Naive thymus-derived CD4-positive, alpha-beta T cell (primary cell): ENCODE measurements at regions not wholly inside any gene's neighbourhood (a gene's known extent, or its start where the extent isn't known, plus 50 kb on each side); places are given as distances from the start of the nearest gene placed in this dataset.
"Not testable (repeated sequence)": the region's sequence is repeated elsewhere in the genome, so short reads cannot be mapped to it uniquely, and the experiment has no call there.

Source experiments
- ATAC-seq: fragments of 150-1000 bp; cut with Tn5 transposase; 2 replicates; pipeline ENCODE4 v1.10.0; 2021; ENCODE audit warnings: mild to moderate bottlenecking, moderate library complexity
- CTCF ChIA-PET: fragments of 350-600 bp; sonication (Branson Sonifier 250); formaldehyde crosslinking; loops from one replicate; lab custom pipeline; 2021; ENCODE audit warnings: antibody characterized with exemption; lab: Charles Lee
- POLR2A ChIA-PET: fragments of 350-600 bp; sonication (Branson Sonifier 250); formaldehyde crosslinking; loops from one replicate; lab custom pipeline; 2021; ENCODE audit warnings: antibody characterized with exemption, inconsistent platforms; lab: Charles Lee
- DNase-seq, 9 donors: peaks; one replicate each; pipeline versions ENCODE4 v3.0.0 to v3.0.0-alpha.2; 2020 to 2022; ENCODE audit warnings: mixed read lengths in 1 of 9
- H3K27ac ChIP-seq: one replicate; pipeline ENCODE4 v1.7.0; 2013; ENCODE audit warnings: mild to moderate bottlenecking, low read depth, low read length, moderate library complexity
- H3K27me3 ChIP-seq, 2 donors: one replicate each; pipeline ENCODE4 v1.7.0; 2013; ENCODE audit warnings: low read length in 2 of 2, mild to moderate bottlenecking in 2 of 2, moderate library complexity in 2 of 2; ENCODE audit not compliant: control insufficient read depth in 2 of 2, insufficient read depth in 2 of 2
- H3K36me3 ChIP-seq, 3 experiments: 1 replicate in 2 of 3; 2 replicates in 1 of 3; pipeline ENCODE4 v1.7.0; 2013; ENCODE audit warnings: low read length in 3 of 3, mild to moderate bottlenecking in 3 of 3, moderate library complexity in 1 of 3; ENCODE audit not compliant: insufficient read depth in 3 of 3, control insufficient read depth in 2 of 3
- H3K4me1 ChIP-seq, 2 donors: one replicate each; pipeline ENCODE4 v1.7.0; 2013; ENCODE audit warnings: low read length in 2 of 2, mild to moderate bottlenecking in 2 of 2, moderate library complexity in 1 of 2; ENCODE audit not compliant: control insufficient read depth in 2 of 2, insufficient read depth in 2 of 2
- H3K4me3 ChIP-seq: 2 replicates; pipeline ENCODE4 v1.7.0; 2013; ENCODE audit warnings: mild to moderate bottlenecking, low read length
- H3K9me3 ChIP-seq, 3 experiments: 1 replicate in 2 of 3; 2 replicates in 1 of 3; pipeline ENCODE4 v1.7.0; 2013; ENCODE audit warnings: low read length in 3 of 3; ENCODE audit not compliant: control insufficient read depth in 2 of 3
- H3K27ac Mint-ChIP-seq, 9 donors: one replicate each; pipeline ENCODE4 v1.8.0; 2020 to 2022; ENCODE audit warnings: mixed read lengths in 9 of 9, mild to moderate bottlenecking in 8 of 9, moderate library complexity in 5 of 9, inconsistent platforms in 2 of 9
- H3K27me3 Mint-ChIP-seq, 5 donors: one replicate each; pipeline ENCODE4 v1.8.0; 2021 to 2022; ENCODE audit warnings: mixed read lengths in 5 of 5, mild to moderate bottlenecking in 1 of 5
- H3K36me3 Mint-ChIP-seq, 5 donors: one replicate each; pipeline ENCODE4 v1.8.0; 2020 to 2022; ENCODE audit warnings: mixed read lengths in 5 of 5, mild to moderate bottlenecking in 3 of 5, inconsistent platforms in 1 of 5
- H3K4me1 Mint-ChIP-seq, 7 donors: one replicate each; pipeline ENCODE4 v1.8.0; 2020 to 2022; ENCODE audit warnings: mixed read lengths in 7 of 7, mild to moderate bottlenecking in 3 of 7, inconsistent platforms in 1 of 7
- H3K4me3 Mint-ChIP-seq, 10 donors: one replicate each; pipeline ENCODE4 v1.8.0; 2020 to 2022; ENCODE audit warnings: mild to moderate bottlenecking in 10 of 10, mixed read lengths in 10 of 10, moderate library complexity in 6 of 10, inconsistent platforms in 2 of 10
- H3K9me3 Mint-ChIP-seq, 11 donors: one replicate each; pipeline ENCODE4 v1.8.0; 2020 to 2022; ENCODE audit warnings: mixed read lengths in 11 of 11, mild to moderate bottlenecking in 4 of 11, inconsistent platforms in 1 of 11, moderate library complexity in 1 of 11
- intact Hi-C, 2 donors: fragments of 100-400 bp; cut with micrococcal nuclease; formaldehyde crosslinking; loops; one replicate each; pipeline ENCODE4 v1.15.1; 2023

DNA sequence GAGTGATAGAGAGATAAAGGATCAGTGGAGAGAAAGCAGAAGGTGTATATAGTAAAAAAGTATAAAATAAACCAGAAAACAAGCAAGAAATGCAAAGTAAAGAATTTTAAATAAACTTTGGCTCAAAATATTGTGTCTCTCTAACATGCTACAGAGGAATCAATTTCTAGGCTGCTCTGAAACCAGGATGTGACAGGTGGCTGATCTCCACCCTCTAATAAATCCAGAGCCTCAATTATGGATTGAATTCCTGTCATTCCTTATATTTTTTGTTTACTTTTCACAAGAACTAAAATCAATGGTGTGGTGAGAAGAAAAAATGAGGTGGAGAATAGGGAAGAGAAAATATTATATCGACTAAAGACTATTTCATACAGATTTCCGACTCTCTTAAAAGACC lies 965.1 kb upstream of the SEMA6A start:
- no peak overlapping the region for H3K4me3 Mint-ChIP-seq
- Histone ChIP-seq H3K4me3 (no peak overlapping the region), H3K36me3 (no peaks in the 10 kb centered on the region), H3K9me3 (no peaks in the 10 kb centered on the region), H3K27me3 (no peaks in the 10 kb centered on the region), H3K27ac (no peak overlapping the region), H3K4me1 (no peaks in the 10 kb centered on the region)
- no peaks in the 10 kb centered on the region for H3K4me1 Mint-ChIP-seq
- no peaks in the 10 kb centered on the region for H3K36me3 Mint-ChIP-seq
- POLR2A ChIA-PET, result no interaction called here
- intact Hi-C loops, result no loop called here
- ATAC-seq (no peak), DNase-seq (no peak)
- no peaks in the 10 kb centered on the region for H3K27me3 Mint-ChIP-seq
- H3K27ac Mint-ChIP-seq, result no peak overlapping the region
- peaks cover 0 to 41% (median 2%) of the 10 kb centered on the region in 11 donors for H3K9me3 Mint-ChIP-seq
- CTCF ChIA-PET, result no interaction called here

DNA sequence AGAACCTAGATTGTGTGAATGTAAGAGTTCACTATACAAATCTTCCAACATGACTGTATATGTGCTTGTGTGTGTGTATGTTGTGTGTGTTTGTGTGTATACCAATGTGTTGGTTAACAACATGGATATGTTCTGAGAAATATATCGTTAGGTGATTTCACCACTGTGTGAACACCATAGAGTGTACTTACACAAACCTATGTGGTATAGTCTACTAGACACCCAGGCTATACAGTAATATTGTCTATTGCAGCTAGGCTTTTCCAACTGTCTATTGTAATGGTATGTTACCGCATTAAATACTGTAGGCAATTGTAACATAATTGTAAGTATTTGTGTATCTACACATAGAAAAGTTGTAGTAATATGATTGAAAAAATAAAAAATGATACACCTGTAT lies 959.2 kb upstream of the SEMA6A start:
- Histone ChIP-seq H3K27ac (no peak overlapping the region), H3K4me1 (no peaks in the 10 kb centered on the region), H3K9me3 (no peaks in the 10 kb centered on the region), H3K36me3 (no peaks in the 10 kb centered on the region), H3K4me3 (no peak overlapping the region), H3K27me3 (no peaks in the 10 kb centered on the region)
- no peaks in the 10 kb centered on the region for H3K4me1 Mint-ChIP-seq
- DNase-seq, result no peak
- no peaks in the 10 kb centered on the region for H3K27me3 Mint-ChIP-seq
- H3K9me3 Mint-ChIP-seq, result peaks cover 0 to 13% (median 3%) of the 10 kb centered on the region in 11 donors
- ATAC-seq, result no peak
- no peak overlapping the region for H3K4me3 Mint-ChIP-seq
- ChIA-PET CTCF (no interaction called here), POLR2A (no interaction called here)
- intact Hi-C loops, result no loop called here
- H3K27ac Mint-ChIP-seq, result no peak overlapping the region
- H3K36me3 Mint-ChIP-seq, result no peaks in the 10 kb centered on the region

DNA sequence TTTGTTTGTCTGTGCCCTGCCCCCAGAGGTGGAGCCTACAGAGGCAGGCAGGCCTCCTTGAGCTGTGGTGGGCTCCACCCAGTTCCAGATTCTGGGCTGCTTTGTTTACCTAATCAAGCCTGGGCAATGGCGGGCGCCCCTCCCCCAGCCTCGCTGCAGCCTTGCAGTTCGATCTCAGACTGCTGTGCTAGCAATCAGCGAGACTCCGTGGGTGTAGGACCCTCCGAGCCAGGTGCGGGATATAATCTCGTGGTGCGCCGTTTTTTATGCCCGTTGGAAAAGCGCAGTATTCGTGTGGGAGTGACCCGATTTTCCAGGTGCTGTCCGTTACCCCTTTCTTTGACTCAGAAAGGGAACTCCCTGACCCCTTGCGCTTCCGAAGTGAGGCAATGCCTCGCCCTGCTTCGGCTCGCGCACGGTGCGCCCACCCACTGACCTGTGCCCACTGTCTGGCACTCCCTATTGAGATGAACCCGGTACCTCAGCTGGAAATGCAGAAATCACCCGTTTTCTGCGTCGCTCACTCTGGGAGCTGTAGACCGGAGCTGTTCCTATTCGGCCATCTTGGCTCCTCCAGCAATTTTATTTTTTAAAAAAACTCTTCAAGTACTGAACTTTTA lies 958.5 kb upstream of the SEMA6A start:
- H3K4me3 ChIP-seq, H3K4me1 Mint-ChIP-seq, DNase-seq, H3K36me3 ChIP-seq, H3K27me3 ChIP-seq, intact Hi-C loops, POLR2A ChIA-PET, CTCF ChIA-PET, H3K9me3 ChIP-seq, H3K4me3 Mint-ChIP-seq, H3K27ac ChIP-seq, ATAC-seq, H3K27me3 Mint-ChIP-seq, H3K27ac Mint-ChIP-seq, H3K36me3 Mint-ChIP-seq, H3K4me1 ChIP-seq: not testable (repeated sequence)
- peaks cover 0 to 13% (median 3%) of the 10 kb centered on the region in 11 donors for H3K9me3 Mint-ChIP-seq

DNA sequence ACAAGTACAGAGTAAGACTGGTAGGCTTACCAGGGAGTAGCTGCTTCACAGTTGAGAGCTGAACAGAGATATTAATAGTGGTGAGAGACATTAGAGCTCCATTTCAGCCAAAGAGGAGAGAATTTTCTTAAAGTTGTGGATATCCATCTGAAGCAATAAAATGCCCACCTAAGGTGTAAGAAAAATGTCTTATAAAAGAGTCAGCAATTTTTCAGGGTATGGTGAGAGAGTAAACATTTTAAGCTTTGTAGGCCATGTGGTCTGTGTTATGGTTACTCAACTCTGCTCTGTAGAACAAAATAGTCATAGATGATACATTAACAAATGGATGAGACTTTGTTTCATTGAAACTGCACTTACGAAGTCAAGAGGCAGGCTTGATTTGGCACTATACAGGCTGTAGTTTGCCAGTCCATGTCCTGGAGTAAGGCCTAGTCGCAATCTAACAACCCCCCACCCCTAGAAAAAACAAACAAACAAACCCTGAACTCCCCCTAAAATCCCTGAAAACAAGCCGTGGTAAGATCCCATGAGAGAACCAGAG lies 945.4 kb upstream of the SEMA6A start:
- H3K27me3 Mint-ChIP-seq, result no peaks in the 10 kb centered on the region

DNA sequence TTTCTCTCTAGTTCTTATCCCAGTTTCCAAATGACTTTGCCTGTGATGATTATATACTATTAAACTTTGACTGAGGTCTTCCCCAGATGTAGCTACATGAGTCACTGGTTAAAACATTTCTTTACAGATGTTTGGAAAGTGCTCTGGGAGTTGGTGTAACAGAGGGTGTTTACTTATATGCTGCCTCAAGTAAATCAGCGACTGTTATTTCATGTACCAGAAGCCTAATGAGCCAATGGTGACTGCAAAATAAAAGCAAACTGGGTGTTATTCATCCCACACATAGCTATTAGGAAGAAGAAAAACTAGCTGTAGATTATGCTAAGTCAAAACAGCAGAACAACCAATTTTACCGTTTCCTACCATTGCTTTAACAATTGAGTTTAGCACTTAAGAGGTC lies 929.7 kb upstream of the SEMA6A start:
- no peak for ATAC-seq
- no peak overlapping the region for H3K27ac ChIP-seq
- H3K36me3 Mint-ChIP-seq, result no peaks in the 10 kb centered on the region
- H3K27ac Mint-ChIP-seq, result no peak overlapping the region
- ChIA-PET POLR2A (no interaction called here), CTCF (no interaction called here)
- intact Hi-C loops, result no loop called here
- H3K4me1 ChIP-seq, result no peaks in the 10 kb centered on the region
- H3K36me3 ChIP-seq, result no peaks in the 10 kb centered on the region
- no peaks in the 10 kb centered on the region for H3K27me3 ChIP-seq
- no peak for DNase-seq
- H3K4me3 ChIP-seq, result no peak overlapping the region
- H3K9me3 ChIP-seq, result no peaks in the 10 kb centered on the region
- no peak overlapping the region for H3K4me3 Mint-ChIP-seq
- H3K4me1 Mint-ChIP-seq, result no peaks in the 10 kb centered on the region
- H3K9me3 Mint-ChIP-seq, result peaks cover 0 to 5% (median 0%) of the 10 kb centered on the region in 11 donors
- no peaks in the 10 kb centered on the region for H3K27me3 Mint-ChIP-seq

More for the DNA sequence above, 945.4 kb upstream of the SEMA6A start:
- no peak for DNase-seq
- Mint-ChIP-seq H3K27ac (no peak overlapping the region), H3K9me3 (peaks cover 0 to 12% (median 5%) of the 10 kb centered on the region in 11 donors), H3K4me3 (no peak overlapping the region), H3K4me1 (no peaks in the 10 kb centered on the region), H3K36me3 (no peaks in the 10 kb centered on the region)
- no peak overlapping the region for H3K4me3 ChIP-seq
- no peak overlapping the region for H3K27ac ChIP-seq
- intact Hi-C loops, result no loop called here
- H3K36me3 ChIP-seq, result no peaks in the 10 kb centered on the region
- CTCF ChIA-PET, result no interaction called here
- no peaks in the 10 kb centered on the region for H3K4me1 ChIP-seq
- ATAC-seq, result no peak
- H3K9me3 ChIP-seq, result no peaks in the 10 kb centered on the region
- H3K27me3 ChIP-seq, result no peaks in the 10 kb centered on the region
- POLR2A ChIA-PET, result no interaction called here

DNA sequence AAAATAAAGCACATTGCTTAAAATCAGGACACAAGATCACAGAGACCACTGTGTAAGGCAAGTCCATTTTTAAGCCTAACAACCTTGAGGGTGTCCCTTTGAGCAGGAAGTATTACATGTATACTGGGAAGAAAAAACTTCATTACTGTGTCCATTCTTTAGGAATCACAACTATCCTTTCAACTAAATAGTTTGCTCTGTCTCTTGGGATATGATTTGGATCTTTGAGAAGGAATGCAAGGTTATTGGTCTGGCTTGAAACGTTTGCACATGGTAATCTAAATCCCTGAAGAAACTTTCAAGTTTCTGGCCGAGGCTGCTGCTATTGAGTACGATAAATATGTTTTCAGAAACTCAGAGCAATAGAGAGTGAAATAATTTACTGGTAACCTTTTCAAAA lies 923.0 kb upstream of the SEMA6A start:
- CTCF ChIA-PET, result no interaction called here

DNA sequence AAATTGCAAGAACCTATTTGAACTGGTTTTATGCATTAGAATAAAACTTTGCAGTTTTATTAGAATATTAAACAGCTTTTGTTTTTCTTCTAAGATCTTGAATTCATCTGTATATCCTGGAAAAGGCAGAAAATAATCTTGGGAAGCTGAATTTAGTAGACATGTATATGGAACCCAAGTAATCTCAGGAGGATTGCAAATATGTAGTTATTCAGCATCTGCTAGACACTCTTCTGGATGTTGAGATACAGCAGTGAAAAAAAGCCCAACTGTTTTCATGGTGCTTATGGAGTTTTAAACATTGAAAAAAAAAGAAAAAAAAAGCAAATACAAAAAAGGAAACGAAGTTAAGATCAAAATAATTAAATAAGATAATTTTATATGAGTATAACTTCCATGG lies 922.2 kb upstream of the SEMA6A start:
- no peak overlapping the region for H3K4me3 ChIP-seq
- intact Hi-C loops, result no loop called here
- no peak overlapping the region for H3K27ac ChIP-seq
- Mint-ChIP-seq H3K4me1 (no peaks in the 10 kb centered on the region), H3K27me3 (no peaks in the 10 kb centered on the region), H3K4me3 (no peak overlapping the region), H3K27ac (no peak overlapping the region), H3K36me3 (no peaks in the 10 kb centered on the region), H3K9me3 (peaks cover 0 to 8% (median 0%) of the 10 kb centered on the region in 11 donors)
- POLR2A ChIA-PET, result no interaction called here
- CTCF ChIA-PET, result no interaction called here
- H3K27me3 ChIP-seq, result no peaks in the 10 kb centered on the region
- no peak for DNase-seq
- no peaks in the 10 kb centered on the region for H3K36me3 ChIP-seq
- ATAC-seq, result no peak
- H3K9me3 ChIP-seq, result no peaks in the 10 kb centered on the region
- H3K4me1 ChIP-seq, result no peaks in the 10 kb centered on the region

More for the DNA sequence above, 923.0 kb upstream of the SEMA6A start:
- intact Hi-C loops, result no loop called here
- no peak overlapping the region for H3K4me3 ChIP-seq
- no peaks in the 10 kb centered on the region for H3K9me3 ChIP-seq
- no peak for DNase-seq
- H3K27ac ChIP-seq, result no peak overlapping the region
- Mint-ChIP-seq H3K36me3 (no peaks in the 10 kb centered on the region), H3K27me3 (no peaks in the 10 kb centered on the region), H3K9me3 (peaks cover 0 to 4% (median 0%) of the 10 kb centered on the region in 11 donors), H3K4me1 (no peaks in the 10 kb centered on the region), H3K4me3 (no peak overlapping the region), H3K27ac (no peak overlapping the region)
- H3K27me3 ChIP-seq, result no peaks in the 10 kb centered on the region
- ATAC-seq, result no peak
- H3K36me3 ChIP-seq, result no peaks in the 10 kb centered on the region
- H3K4me1 ChIP-seq, result no peaks in the 10 kb centered on the region
- POLR2A ChIA-PET, result no interaction called here
